Left lung (tissue), 4 donors: ENCODE measurements at regions not wholly inside any gene's neighbourhood (a gene's known extent, or its start where the extent isn't known, plus 50 kb on each side); places are given as distances from the start of the nearest gene placed in this dataset.
A peak's percentile ranks its signal among the peaks of the same experiment; 100 is the strongest.

Experiments
- ATAC-seq: fragments of 200-7000 bp; cut with Tn5 transposase; one replicate; pipeline ENCODE4 v1.9.1; 2020; ENCODE audit warnings: moderate library complexity
- DNase-seq, 4 donors: peaks; one replicate each; pipeline ENCODE4 v3.0.0-alpha.2; 2013 to 2020
- H3K27ac ChIP-seq, 2 donors: fragments of 200-600 bp; sonication (generic) in 1 of 2; one replicate each; pipeline versions ENCODE4 v1.5.0 to v1.8.0; 2020 to 2021
- H3K27me3 ChIP-seq, 2 donors: fragments of 200-600 bp; sonication (generic) in 1 of 2; one replicate each; pipeline versions ENCODE4 v1.5.0 to v1.8.0; 2020 to 2021
- H3K36me3 ChIP-seq, 2 donors: fragments of 200-600 bp; sonication (generic) in 1 of 2; one replicate each; pipeline versions ENCODE4 v1.5.0 to v1.8.0; 2020 to 2021
- H3K4me1 ChIP-seq, 2 donors: fragments of 200-600 bp; one replicate each; pipeline ENCODE4 v1.8.0; 2021
- H3K4me3 ChIP-seq, 2 donors: fragments of 200-600 bp; sonication (generic) in 1 of 2; one replicate each; pipeline versions ENCODE4 v1.5.0 to v1.8.0; 2020 to 2021; ENCODE audit warnings: mild to moderate bottlenecking in 1 of 2
- H3K9me3 ChIP-seq, 2 donors: fragments of 200-600 bp; sonication (generic) in 1 of 2; one replicate each; pipeline versions ENCODE4 v1.5.0 to v1.8.0; 2020 to 2021
- CTCF ChIP-seq, 2 donors: fragments of 200-600 bp; sonication (generic) in 1 of 2; IDR thresholded peaks; one replicate each; pipeline versions ENCODE4 v1.5.0 to v1.8.0; 2021; ENCODE audit warnings: antibody characterized with exemption in 2 of 2
- intact Hi-C, 2 donors: fragments of 100-400 bp; cut with DNase I; formaldehyde crosslinking; loops; one replicate each; pipeline versions ENCODE4 v1.11.2 to v1.14.2; 2022
- donor health status: DM: no; HTN: yes; CAD: no.
- donor health status: DM: no; HTN: no; CAD: no.

- Histone ChIP-seq H3K4me3 (no peak overlapping the region), H3K9me3 (no peaks in the 10 kb centered on the region), H3K27me3 (no peaks in the 10 kb centered on the region), H3K36me3 (no peaks in the 10 kb centered on the region), H3K27ac (no peak overlapping the region), H3K4me1 (no peaks in the 10 kb centered on the region)
- intact Hi-C loops, result no loop called here
- ATAC-seq, result no peak
- TF ChIP-seq CTCF (IDR thresholded peaks at IDR 0.05), result no peak
- DNase-seq, result no peak
Observed at GRCh38 chr12:105799103-105799502, 339.7 kb downstream of the NUAK1 start.

DNA sequence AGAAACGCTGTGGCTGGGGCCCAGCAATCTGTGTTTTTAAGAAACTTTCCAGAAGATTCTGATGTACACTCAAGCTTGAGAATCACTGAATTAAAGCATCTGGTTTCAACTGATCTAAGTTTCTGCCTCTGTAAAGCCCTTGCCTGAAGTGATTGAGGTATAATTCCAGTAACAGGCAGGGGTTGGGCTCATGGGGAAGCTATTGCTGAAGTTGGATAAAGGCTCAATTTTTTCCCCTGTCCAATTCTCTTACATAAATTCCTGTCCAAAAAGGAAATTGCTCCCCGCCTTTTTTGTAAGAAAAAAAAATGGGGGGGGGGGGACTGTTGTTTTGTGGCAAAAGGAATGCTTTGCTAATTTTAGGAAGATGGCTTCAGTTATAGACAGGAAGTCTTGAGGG, 337.4 kb downstream of the NUAK1 start:
- H3K9me3 ChIP-seq, result no peaks in the 10 kb centered on the region
- H3K4me3 ChIP-seq, result no peak overlapping the region
- intact Hi-C loops, result no loop called here
- no peak for DNase-seq
- no peak for ATAC-seq
- H3K27me3 ChIP-seq, result no peaks in the 10 kb centered on the region
- H3K27ac ChIP-seq, result no peak overlapping the region
- H3K4me1 ChIP-seq, result no peaks in the 10 kb centered on the region
- no peaks in the 10 kb centered on the region for H3K36me3 ChIP-seq
- TF ChIP-seq CTCF (IDR thresholded peaks at IDR 0.05), result no peak

DNA sequence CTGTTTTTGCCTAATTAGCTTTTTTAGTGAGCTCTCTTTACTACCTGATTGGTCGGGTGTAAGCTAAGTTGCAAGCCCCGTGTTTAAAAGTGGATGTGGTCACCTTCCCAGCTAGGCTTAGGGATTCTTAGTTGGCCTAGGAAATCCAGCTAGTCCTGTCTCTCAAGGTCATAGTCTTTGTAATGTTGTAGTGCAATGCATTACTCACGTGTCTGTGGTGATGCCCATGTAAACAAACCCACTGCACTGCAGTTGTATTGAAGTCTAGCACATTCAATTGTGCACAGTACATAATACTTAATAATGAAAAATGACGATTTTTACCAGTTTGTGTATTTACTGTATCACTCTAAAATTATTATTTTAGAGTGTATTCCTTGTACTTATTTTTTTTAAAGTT, 335.5 kb downstream of the NUAK1 start:
- H3K36me3 ChIP-seq, result no peaks in the 10 kb centered on the region

GRCh38 chr12:105804591-105805265, 334.0 kb downstream of the NUAK1 start:
- no peaks in the 10 kb centered on the region for H3K27me3 ChIP-seq
- H3K9me3 ChIP-seq, result no peaks in the 10 kb centered on the region
- H3K4me1 ChIP-seq, result no peaks in the 10 kb centered on the region
- DNase-seq, result no peak
- H3K4me3 ChIP-seq, result no peak overlapping the region
- H3K27ac ChIP-seq, result no peak overlapping the region
- intact Hi-C loops, result no loop called here
- H3K36me3 ChIP-seq, result no peaks in the 10 kb centered on the region
- no peak for ATAC-seq
- TF ChIP-seq CTCF (IDR thresholded peaks at IDR 0.05), result no peak

More for the DNA sequence above, 335.5 kb downstream of the NUAK1 start:
- ATAC-seq (no peak), DNase-seq (no peak)
- Histone ChIP-seq H3K4me1 (no peaks in the 10 kb centered on the region), H3K4me3 (no peak overlapping the region), H3K27ac (no peak overlapping the region), H3K9me3 (no peaks in the 10 kb centered on the region), H3K27me3 (no peaks in the 10 kb centered on the region)
- TF ChIP-seq CTCF (IDR thresholded peaks at IDR 0.05), result no peak
- intact Hi-C loops, result no loop called here

DNA sequence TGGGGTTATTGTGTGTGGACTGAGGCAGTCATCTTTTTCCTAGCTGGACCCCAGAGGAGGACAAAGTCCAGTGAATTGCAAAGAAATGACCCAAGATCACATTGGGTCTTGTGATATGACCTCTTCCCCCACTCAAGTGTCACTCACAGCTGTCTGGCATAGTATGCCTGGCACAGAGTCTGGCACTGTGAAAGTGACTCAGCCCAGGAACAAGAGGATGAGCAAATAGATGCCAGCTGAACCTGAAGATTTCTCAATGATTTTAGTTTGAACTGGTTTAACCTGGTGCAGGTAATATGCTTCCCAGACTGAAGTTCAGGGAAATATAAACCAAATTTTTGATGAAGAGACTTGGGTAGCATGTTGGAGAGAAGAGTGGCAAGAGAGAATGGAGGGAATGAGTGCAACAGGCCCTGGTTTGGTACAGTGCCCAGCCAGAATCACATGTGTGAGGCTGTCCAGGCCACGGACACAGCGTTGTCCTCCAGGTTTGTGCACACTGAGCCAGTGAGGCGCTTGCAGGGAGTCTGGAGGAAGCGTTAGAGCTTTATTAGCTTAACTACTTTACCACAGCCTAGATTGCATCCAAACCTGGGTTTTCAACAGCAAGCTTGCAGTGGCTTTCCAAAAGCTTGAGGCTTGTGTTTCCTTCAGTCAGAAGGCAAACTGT, 332.9 kb downstream of the NUAK1 start:
- no peak for DNase-seq
- no peaks in the 10 kb centered on the region for H3K36me3 ChIP-seq
- no peaks in the 10 kb centered on the region for H3K9me3 ChIP-seq
- H3K27ac ChIP-seq, result no peak overlapping the region
- peak; percentile 48 for ATAC-seq
- no peaks in the 10 kb centered on the region for H3K4me1 ChIP-seq
- intact Hi-C loops, result no loop called here
- H3K27me3 ChIP-seq, result no peaks in the 10 kb centered on the region
- H3K4me3 ChIP-seq, result no peak overlapping the region
- TF ChIP-seq CTCF (IDR thresholded peaks at IDR 0.05), result no peak
